Right renal pelvis (tissue), 4 donors: ENCODE measurements at regions not wholly inside any gene's neighbourhood (a gene's known extent, or its start where the extent isn't known, plus 50 kb on each side); places are given as distances from the start of the nearest gene placed in this dataset.
"Not testable (repeated sequence)": the region's sequence is repeated elsewhere in the genome, so short reads cannot be mapped to it uniquely, and the experiment has no call there.

Experiments used
- DNase-seq, 4 donors: peaks; one replicate each; pipeline ENCODE4 v3.0.0-alpha.2; 2013; ENCODE audit warnings: low read depth in 4 of 4, low spot score in 3 of 4, missing footprints in 1 of 4

DNA sequence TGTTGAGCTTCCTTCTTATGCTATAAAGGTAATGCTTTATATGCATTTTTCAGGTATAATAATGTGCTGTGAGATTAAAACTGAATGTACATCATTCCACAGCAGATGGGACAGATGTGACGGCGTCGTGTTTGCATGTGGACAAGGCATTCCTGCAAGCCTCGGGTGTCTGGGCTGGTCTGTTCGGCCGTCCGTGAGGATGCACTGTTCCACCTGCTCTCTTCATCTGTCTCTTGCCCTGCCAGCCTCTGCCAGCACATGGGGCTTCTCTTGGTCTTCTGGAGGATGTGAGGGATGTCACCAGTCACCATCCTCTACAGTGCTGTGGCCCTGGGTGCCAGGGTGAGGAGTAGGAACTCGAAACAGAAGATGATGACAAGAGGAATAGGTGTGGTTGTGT is 223.2 kb downstream of the ERMARD start:
- no peak for DNase-seq

GRCh38 chr6:169973588-169974467 is 222.4 kb downstream of the ERMARD start:
- not testable (repeated sequence) for DNase-seq

- DNase-seq: no peak
Observed at GRCh38 chr6:169972736-169973135, 221.3 kb downstream of the ERMARD start.

DNA sequence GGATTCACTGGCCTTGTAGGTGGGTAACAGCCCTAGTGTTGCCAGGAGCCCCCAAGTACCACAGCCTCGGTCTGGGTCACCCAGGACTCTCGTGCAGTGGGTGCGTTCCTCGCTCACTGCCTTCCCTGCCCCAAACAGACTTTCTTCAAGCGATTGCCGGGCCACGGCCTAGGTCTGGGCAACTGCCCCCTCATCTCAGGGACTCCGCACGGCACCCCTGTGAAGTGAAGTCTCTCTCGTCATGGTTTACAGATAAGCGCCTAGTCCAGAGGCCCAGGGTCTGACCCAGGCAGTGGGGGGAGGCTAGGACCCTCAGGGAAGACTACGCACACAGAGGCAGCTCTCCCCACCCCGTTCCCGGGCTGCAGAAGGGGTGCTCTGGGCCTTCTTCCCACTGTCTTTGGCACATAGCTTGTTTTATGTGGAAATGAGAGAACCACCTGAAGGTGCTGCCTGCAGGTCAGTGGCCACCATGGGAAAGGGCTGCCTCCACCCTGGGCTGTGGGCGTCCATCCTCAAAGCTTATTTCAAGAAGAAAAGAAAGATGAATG is 220.8 kb downstream of the ERMARD start:
- DNase-seq: no peak

DNA sequence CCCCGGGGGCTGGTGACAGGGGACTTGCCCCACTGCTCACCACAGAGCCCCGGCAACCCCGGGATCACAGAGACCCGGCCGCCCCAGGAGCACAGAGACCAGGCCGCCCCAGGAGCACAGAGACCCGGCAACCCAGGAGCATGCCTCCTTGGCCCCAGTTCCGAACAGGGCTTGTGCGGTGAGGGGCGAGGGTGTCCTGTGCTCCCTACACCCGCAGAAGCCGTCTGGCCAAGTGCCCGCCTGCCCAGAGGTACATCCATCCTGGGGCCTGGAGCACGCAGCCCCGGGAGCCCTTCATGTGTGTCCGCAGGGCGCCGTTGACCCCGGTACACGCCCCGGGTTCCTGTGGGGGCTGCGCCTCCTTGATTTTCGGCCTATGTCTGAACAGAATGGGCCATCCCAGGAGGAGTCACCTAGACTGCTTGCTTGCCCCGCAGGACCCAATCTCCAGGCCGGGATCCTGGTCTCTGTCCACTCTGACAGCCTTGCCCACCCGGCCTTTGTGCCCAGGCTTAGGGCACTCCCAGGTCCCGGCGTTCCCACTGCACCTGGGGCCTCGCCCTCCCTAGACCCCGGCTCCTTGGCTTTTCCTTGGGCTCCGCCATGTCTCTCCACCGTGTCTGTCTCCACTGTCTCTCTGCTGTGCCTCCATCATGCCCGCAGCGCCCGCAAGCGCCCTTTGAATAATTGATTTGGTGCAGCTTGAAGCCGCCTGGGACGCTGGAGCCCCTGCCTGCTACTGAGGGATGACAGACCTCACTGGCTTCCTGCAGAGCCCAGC is 219.8 kb downstream of the ERMARD start:
- no peak for DNase-seq

DNA sequence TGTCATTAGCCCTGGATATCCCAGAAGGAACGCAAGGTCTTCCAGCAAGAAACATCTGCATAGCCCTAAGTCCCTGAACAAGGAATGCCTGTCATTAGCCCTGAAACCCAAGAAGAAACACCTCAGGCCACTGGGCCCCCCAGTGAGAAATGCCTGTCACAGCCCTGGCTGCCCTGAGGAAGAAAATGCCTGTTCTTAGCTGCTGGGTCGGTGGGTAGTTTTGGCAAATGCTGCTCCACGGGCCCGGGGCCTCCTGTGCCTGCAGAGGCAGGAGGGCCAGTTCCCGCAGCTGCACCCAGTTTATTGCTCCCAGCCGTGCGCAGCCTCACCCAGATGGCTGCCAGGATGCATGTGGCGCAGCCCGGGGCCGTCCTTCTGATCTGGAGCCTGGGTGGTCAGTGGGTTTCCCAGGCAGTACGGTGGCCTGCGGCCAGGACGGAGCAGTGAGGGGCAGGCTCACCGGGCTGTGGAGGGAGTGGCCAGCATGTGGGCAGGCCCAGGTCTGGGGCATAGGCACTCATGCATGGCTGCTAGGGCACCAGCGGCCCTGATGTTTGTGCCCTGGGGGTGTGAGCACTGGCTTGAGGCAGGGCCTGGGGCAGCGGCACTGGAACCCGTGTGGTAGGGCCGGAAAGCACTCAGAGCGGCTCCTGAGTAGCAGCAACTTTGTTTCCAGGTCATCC is 219.0 kb downstream of the ERMARD start:
- no peak for DNase-seq

GRCh38 chr6:169969372-169970099 is 218.1 kb downstream of the ERMARD start:
- DNase-seq: no peak

- DNase-seq: no peak
Observed at GRCh38 chr6:169968541-169969270, 217.3 kb downstream of the ERMARD start.

DNA sequence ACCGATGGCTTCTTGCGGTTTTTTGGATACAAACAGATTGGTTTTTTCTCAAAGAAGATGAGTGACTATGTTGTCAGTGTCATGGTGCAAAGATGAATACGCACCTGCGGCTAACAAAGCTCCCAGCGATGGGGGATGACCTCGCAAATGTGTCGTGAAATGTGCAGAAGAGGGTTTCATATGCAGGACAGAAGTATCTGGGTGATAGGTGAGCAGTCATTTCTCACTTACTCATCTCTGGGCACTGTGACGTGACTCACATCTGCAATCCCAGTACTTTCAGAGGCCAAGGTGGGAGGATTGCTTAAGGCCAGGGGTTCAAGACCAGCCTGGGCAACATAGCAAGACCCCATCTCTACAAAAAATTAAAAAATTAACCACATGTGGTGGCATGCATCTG is 216.3 kb downstream of the ERMARD start:
- no peak for DNase-seq

GRCh38 chr6:169966312-169967181 is 215.1 kb downstream of the ERMARD start:
- no peak for DNase-seq

DNA sequence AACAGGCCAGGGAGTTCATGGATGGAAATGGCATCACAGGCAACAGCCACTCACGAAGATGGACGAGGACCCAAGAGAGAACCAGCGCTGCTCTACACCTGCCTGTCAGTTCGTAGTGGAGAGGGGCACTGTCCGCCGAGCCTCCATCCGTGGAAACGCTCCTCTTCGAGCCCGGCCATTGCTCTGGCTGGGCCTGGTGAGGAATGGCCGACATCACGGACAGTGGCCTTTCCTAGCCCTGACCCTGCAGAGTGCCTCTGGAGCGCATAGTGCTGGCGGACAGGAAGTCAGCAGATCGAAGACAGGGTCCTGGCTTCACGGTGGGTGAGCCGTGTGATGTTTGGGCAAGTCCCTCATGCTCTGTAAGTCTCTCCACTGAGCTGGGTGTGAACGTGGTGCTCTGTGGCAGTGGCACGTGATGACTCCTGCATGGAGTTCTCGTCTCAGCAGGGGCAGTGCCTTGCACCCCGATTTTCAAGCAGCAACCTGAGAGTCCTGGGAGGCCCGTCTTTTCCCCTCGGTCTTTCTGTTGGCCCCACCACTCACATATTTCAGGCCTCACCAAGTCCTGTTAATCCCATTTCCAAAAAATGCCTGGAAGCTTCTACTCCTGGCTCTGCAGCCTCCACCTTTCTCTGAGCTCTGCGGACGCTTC is 214.4 kb downstream of the ERMARD start:
- no peak for DNase-seq

DNA sequence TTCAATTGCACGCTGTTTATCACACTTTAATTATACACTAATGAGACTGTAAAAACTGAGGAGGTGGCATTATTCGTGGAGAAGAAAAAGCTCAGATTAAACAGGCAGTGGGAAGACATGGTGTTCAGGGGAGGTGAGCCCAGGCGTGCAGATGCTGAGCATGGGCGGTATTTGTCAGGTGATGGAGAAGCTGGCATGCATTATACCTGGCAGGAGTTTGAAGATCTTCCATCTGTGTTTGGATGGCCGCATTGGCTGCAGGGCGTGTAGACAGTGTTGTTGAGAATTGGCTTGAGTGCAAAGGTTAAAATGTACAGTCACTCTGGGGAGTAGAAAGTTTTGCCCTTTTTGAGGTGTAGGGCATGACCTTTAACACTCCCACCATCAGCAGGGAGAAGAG is 213.8 kb downstream of the ERMARD start:
- DNase-seq: no peak

- no peak for DNase-seq
Observed at GRCh38 chr6:169964486-169965180, 213.2 kb downstream of the ERMARD start.

DNA sequence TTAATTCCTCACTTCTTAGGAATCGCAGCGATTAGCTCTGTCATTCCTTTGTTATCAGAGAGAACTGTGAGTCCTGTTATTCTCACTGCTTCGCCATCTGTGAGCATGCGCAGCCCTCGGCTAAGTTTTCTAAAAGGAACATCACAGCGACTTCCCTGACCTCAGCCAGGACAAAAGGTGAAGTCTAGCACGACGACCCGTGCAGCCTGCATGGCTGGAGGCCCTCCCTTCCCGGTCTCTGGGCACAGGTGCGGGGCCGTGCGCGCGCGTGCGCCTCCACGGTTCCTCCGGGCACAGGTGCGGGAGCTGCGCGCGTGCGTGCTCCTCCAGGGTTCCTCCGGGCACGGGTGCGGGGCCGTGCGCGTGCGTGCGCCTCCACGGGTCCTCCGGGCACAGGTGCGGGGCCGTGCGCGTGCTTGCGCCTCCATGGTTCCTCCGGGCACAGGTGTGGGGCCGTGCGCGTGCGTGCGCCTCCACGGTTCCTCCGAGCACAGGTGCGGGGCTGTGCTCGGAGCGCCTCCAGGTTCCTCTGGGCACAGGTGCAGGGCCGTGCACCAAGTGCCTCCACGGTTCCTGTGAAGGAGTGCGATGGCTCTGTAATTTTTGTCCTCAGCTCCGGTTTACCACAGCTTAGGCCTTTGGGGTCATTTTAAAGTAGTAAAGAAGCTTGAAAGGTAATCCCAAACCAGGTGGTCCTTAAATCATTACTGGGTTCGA is 212.3 kb downstream of the ERMARD start:
- DNase-seq: no peak

DNA sequence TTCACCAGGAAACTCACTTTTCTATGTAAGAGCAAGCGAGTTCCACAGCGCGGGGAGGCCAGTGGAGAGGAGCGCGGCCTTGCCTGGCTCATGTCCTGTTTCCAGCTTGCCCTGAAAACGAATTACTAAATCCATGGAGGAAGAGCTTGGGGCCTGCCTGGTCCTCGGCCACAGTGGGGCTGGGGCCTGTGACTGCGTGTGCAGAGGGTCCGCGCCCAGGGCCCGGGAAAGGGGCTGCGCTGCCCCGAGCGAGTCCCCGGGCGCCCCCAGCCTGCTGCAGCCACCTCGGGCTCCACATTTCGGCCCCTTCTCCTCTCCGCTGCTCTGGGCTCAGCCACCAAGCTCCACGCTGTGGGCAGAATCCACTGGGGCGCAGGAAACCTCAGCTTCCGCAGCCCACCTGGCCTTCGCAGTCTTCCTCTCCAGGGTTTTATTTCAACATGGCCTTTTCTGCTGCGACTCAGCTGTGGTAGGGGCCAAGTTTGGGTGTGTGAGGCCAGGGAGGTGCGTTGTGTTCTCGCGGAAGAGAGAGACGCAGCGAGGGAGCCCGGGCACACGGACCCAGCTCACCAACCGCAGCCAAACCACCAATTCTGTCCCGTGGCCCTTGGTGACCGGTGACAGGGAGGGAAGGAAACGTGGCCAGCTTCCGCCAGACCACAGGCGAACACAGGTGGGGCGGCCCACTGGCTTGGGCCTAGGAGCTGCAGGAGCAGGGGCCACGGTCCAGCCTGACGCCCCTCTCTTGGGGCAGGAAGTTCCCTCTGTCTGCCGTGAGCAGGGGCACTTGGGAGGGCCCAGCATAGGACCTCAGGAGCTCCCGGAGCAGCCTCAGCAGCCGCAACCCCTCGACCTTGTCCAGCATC is 211.4 kb downstream of the ERMARD start:
- DNase-seq: no peak
